NCI-H2196 treated with DMSO at 0.1 percent for 48 hours (cell line): ENCODE measurements at regions not wholly inside any gene's neighbourhood (a gene's known extent, or its start where the extent isn't known, plus 50 kb on each side); places are given as distances from the start of the nearest gene placed in this dataset.

Experiments
- DNase-seq: peaks from one replicate; lab custom pipeline; 2025; ENCODE audit not compliant: unreplicated experiment; lab: John Stamatoyannopoulos, UW

GRCh38 chr5:73375191-73375545, 73.4 kb downstream of the FOXD1 start:
- DNase-seq = no peak

- no peak for DNase-seq
These were observed 73.9 kb downstream of the FOXD1 start for GRCh38 chr5:73374520-73375190.

DNA sequence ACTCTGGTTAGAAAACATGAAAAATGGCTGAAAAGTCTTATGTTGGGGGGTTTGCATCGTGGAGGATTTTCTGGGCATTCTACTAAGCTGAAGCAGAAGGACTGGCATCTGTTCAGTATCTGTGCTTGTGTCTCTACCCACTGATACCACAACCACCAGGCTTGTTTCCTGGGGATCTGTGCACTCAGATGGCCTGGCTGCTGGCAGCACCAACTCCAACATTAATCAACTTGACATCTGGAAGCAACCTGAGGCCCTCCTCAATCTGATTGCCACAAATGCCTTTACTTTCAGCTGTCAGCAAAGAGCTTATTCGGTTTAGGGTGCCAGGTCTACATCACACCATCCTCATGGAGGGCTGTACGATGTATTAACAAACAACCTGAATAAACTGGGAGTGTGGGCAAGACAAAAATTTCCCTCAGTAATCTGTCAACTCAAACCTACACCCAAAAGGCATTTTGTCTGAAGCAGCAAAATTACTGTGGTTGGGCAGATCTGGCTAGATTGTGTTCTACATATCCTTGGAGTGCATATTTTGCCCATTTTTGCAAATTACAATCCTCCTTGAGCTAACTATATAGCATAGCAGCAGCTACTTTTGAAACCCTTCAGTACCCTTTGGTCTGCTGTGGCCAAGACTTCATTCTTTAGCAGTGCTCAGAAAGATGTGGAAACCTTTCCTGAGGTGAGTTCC, 74.6 kb downstream of the FOXD1 start:
- no peak for DNase-seq

- DNase-seq = no peak
These were observed 77.7 kb downstream of the FOXD1 start for GRCh38 chr5:73370640-73371583.

GRCh38 chr5:73370095-73370494, 78.5 kb downstream of the FOXD1 start:
- DNase-seq = no peak

DNA sequence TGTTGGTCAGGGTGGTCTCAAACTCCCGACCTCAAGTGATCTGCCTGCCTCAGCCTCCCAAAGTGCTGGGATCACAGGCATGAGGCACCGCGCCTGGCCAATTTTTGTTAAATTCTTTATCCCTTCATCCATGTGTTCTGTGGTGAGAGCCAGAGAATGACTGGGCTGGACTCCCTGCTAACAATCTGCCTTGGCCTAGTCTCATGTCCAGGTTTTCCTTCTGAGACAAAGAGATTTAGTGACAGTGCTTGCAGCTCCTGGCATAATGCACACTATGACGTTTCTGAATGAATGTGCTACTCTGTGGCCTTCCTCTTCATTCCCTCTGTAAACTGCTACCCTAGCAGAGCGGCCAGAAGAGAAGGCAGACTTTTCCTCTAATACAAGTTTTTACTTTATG, 79.3 kb downstream of the FOXD1 start:
- DNase-seq = no peak

GRCh38 chr5:73367650-73368049, 80.9 kb downstream of the FOXD1 start:
- DNase-seq = no peak

GRCh38 chr5:73365990-73366667, 82.4 kb downstream of the FOXD1 start:
- DNase-seq = no peak

GRCh38 chr5:73365301-73365853, 83.2 kb downstream of the FOXD1 start:
- DNase-seq = no peak

GRCh38 chr5:73363911-73364730, 84.5 kb downstream of the FOXD1 start:
- no peak for DNase-seq

- no peak for DNase-seq
These were observed 89.2 kb downstream of the FOXD1 start for GRCh38 chr5:73359395-73359794.

DNA sequence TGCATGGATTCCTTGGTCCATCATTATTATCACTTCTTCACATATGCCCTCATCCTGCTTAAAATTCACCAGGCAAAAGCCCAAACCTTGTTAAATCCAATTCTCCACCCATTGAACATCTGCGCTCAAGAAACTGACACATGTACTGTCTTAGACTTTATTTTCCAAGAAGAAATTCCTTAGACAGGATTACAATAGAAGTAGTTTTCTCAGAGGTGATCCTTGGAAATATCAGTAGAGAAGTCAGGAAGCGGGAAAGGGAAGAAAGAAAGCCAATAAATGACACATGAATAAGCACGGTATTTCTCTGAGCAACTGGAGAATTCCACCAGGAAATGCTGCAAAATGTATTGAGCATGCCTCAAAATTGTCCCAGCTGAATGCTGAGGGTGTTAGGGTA, 90.2 kb downstream of the FOXD1 start:
- no peak for DNase-seq

- no peak for DNase-seq
These were observed 91.0 kb downstream of the FOXD1 start for GRCh38 chr5:73357576-73357975.

- DNase-seq = no peak
These were observed 93.5 kb downstream of the FOXD1 start for GRCh38 chr5:73355108-73355507.

- DNase-seq = no peak
These were observed 94.2 kb downstream of the FOXD1 start for GRCh38 chr5:73354406-73354805.

DNA sequence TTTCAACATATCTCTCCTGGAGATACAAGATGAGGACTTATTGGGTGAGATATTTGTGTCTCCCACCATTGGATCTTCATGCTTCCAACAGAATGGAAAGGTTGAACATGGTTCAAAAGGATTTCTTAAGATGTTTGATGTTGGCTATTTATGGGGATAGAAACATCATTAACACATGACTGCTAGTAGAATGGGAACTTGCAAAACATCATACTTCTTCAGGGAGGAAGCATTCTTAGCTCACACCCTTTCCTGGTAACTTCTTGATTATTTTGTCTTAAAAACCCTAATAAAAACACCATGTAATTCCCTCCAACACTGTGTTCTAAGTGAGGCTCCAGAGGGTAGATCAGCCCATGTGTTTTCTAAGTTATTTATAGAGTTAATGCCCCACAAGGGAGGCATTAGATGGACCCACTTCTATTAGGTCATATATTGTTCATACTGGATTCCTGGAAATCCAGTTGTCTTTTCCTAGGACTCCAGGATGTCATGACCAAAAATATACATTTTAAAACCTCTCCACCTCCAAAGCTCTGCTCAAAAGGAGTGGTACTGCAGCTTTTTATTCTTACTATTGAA, 95.8 kb downstream of the FOXD1 start:
- no peak for DNase-seq

DNA sequence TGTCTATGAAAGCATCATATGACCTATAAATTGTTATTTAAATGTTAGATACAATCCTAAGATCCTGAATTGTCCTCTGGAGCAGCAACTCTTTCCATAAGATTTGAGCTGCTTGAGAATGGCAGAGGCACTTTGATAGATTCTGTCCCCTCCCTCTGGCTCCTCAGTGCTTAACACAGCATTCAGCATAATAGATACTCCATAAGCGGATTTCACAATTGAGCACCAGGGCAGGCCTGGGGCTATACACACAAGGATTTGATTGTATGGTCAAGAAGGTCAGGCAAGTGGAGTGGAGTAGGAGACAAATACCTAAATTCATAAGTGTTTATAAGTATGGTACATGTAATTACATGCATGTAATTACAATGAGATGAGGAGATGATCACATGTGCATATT, 96.3 kb downstream of the FOXD1 start:
- DNase-seq = no peak

DNA sequence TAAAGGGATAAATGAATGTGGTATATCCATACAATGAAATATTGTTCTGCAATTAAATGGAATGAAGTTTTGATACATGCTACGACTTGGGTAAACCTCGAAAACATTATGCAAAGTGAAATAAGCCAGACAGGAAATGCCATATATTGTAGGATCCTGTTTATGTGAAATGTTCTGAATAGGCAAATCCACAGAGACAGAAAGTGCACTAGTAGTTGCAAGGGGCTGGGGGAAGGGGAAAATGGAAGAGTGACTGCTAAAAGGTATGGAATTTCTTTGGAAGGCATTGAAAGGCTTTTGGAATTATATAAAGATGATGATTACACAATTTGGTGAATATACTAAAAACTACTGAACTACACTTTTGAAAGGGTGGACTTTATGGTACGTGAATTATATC, 97.0 kb downstream of the FOXD1 start:
- no peak for DNase-seq

DNA sequence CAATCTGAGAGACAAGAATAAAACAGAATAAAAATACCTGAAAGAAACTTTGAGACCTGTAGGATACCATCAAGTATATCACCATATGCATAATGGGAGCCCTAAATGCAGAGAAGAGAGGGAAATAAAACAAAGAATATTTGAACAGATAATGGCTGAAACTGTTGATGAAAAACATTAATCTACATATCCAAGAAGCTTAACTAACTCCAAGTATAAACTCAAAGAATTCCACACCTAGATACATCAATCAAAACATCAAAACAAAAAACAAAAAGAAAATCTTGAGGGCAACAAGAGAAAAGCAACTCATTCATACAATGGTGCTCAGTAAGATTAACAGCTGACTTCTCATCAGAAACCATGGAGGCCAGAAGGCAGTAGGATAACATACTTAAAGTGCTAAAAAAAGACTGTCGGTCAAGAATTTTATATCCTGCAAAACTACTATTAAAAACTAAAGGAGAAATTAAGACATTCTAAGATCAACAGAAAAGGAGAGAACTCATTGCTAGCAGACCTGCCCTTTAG, 101.6 kb downstream of the FOXD1 start:
- DNase-seq = no peak

GRCh38 chr5:73344835-73345234, 103.7 kb downstream of the FOXD1 start:
- no peak for DNase-seq
